B cell (primary cell): ENCODE measurements at regions not wholly inside any gene's neighbourhood (a gene's known extent, or its start where the extent isn't known, plus 50 kb on each side); places are given as distances from the start of the nearest gene placed in this dataset.

Experiments used
- ATAC-seq: fragments of 200-7000 bp; cut with Tn5 transposase; one replicate; pipeline ENCODE4 v1.10.0; 2021; ENCODE audit warnings: low read depth, mild to moderate bottlenecking, moderate number of reproducible peaks, moderate library complexity
- CTCF ChIA-PET: fragments of 350-600 bp; sonication (Branson Sonifier 250); formaldehyde crosslinking; loops from one replicate; lab custom pipeline; 2021; ENCODE audit warnings: antibody characterized with exemption, inconsistent platforms; lab: Charles Lee
- POLR2A ChIA-PET: fragments of 350-600 bp; sonication (Branson Sonifier 250); formaldehyde crosslinking; loops from one replicate; lab custom pipeline; 2021; ENCODE audit warnings: antibody characterized with exemption; lab: Charles Lee
- DNase-seq: peaks from one replicate; pipeline ENCODE4 v3.0.0; 2013
- H2AFZ ChIP-seq: 2 replicates; pipeline ENCODE4 v1.6.1; 2012; ENCODE audit warnings: mild to moderate bottlenecking, low read depth, low read length; ENCODE audit not compliant: insufficient read depth, poor library complexity, severe bottlenecking
- H3K27ac ChIP-seq, 2 donors: 1 replicate in 1 of 2; 2 replicates in 1 of 2; pipeline ENCODE4 v1.5.1; 2012 to 2013; ENCODE audit warnings: low read length in 2 of 2, mild to moderate bottlenecking in 2 of 2, moderate library complexity in 1 of 2
- H3K27me3 ChIP-seq, 4 experiments: fragments of 200-600 bp in 1 of 4; sonication (generic) in 1 of 4; replicated peaks in 1 of 4; 1 replicate in 2 of 4; 2 replicates in 2 of 4; pipeline versions ENCODE4 v1.6.1 to v1.7.0; 2013 to 2016; ENCODE audit warnings: low read length in 3 of 4, mild to moderate bottlenecking in 2 of 4, mixed read lengths in 1 of 4, moderate library complexity in 1 of 4; ENCODE audit not compliant: insufficient read depth in 4 of 4, control insufficient read depth in 3 of 4; ENCODE audit errors: control extremely low read depth in 1 of 4
- H3K36me3 ChIP-seq, 2 experiments: replicated peaks in 1 of 2; 1 replicate in 1 of 2; 2 replicates in 1 of 2; pipeline versions ENCODE4 v1.6.1 to v1.7.1; 2013; ENCODE audit warnings: low read length in 1 of 2; ENCODE audit not compliant: insufficient read depth in 2 of 2, control insufficient read depth in 1 of 2; ENCODE audit errors: control extremely low read depth in 1 of 2, extremely low read depth in 1 of 2
- H3K4me1 ChIP-seq, 2 donors: fragments of 200-600 bp in 1 of 2; sonication (generic) in 1 of 2; 1 replicate in 1 of 2; 2 replicates in 1 of 2; pipeline versions ENCODE4 v1.5.1 to v1.6.1; 2013 to 2017; ENCODE audit warnings: low read length in 2 of 2; ENCODE audit not compliant: control insufficient read depth in 2 of 2, insufficient read depth in 2 of 2
- H3K4me2 ChIP-seq: replicated peaks from 2 replicates; pipeline ENCODE3; 2012; ENCODE audit warnings: mild to moderate bottlenecking, low read depth, low read length; ENCODE audit not compliant: poor library complexity, severe bottlenecking
- H3K4me3 ChIP-seq, 5 experiments: fragments of 200-600 bp in 1 of 5; sonication (generic) in 1 of 5; 1 replicate in 3 of 5; 2 replicates in 2 of 5; pipeline versions ENCODE4 v1.5.1 to v1.7.0; 2011 to 2016; ENCODE audit warnings: low read length in 4 of 5, mild to moderate bottlenecking in 4 of 5, low read depth in 2 of 5, control low read depth in 1 of 5, moderate library complexity in 1 of 5; ENCODE audit not compliant: insufficient read depth in 1 of 5; ENCODE audit errors: control extremely low read depth in 1 of 5, extremely low read depth in 1 of 5
- H3K79me2 ChIP-seq: fragments of 200-600 bp; sonication (generic); one replicate; pipeline ENCODE4 v1.6.0; 2016; ENCODE audit warnings: low read length; ENCODE audit not compliant: control insufficient read depth, insufficient read depth
- H3K9ac ChIP-seq: fragments of 200-600 bp; sonication (generic); 2 replicates; pipeline ENCODE4 v1.6.1; 2017; ENCODE audit warnings: mild to moderate bottlenecking, low read length, moderate library complexity
- H3K9me3 ChIP-seq, 3 donors: one replicate each; pipeline versions ENCODE4 v1.6.1 to v1.7.1; 2013; ENCODE audit warnings: low read length in 2 of 3; ENCODE audit not compliant: control insufficient read depth in 2 of 3, insufficient read depth in 1 of 3; ENCODE audit errors: control extremely low read depth in 1 of 3
- H4K20me1 ChIP-seq: 2 replicates; pipeline ENCODE4 v1.6.0; 2012; ENCODE audit warnings: mild to moderate bottlenecking, low read length; ENCODE audit not compliant: insufficient read depth, control insufficient read depth, poor library complexity, severe bottlenecking
- H3K27ac Mint-ChIP-seq: one replicate; pipeline ENCODE4 v1.8.0; 2021; ENCODE audit warnings: mixed read lengths
- H3K27me3 Mint-ChIP-seq: one replicate; pipeline ENCODE4 v1.8.0; 2021; ENCODE audit warnings: mixed read lengths
- H3K4me1 Mint-ChIP-seq: one replicate; pipeline ENCODE4 v1.8.0; 2021; ENCODE audit warnings: mixed read lengths
- H3K4me3 Mint-ChIP-seq: one replicate; pipeline ENCODE4 v1.8.0; 2021; ENCODE audit warnings: mixed read lengths
- H3K9me3 Mint-ChIP-seq: one replicate; pipeline ENCODE4 v1.8.0; 2022; ENCODE audit warnings: mixed read lengths; ENCODE audit not compliant: insufficient read depth
- EZH2 ChIP-seq: IDR thresholded peaks from 2 replicates; pipeline ENCODE4 v1.6.1; 2012; ENCODE audit warnings: borderline replicate concordance, low read depth, mild to moderate bottlenecking, moderate library complexity, low read length; ENCODE audit not compliant: insufficient read depth, poor library complexity, severe bottlenecking
- WGBS: methylation state at CpG from one replicate; pipeline ENCODE4 v1.1.5; 2013; ENCODE audit warnings: missing lambda C conversion rate; ENCODE audit not compliant: insufficient coverage; 5-methylcytosine and 5-hydroxymethylcytosine counted together
- intact Hi-C: fragments of 100-400 bp; cut with micrococcal nuclease; formaldehyde crosslinking; loops from one replicate; pipeline ENCODE4 v1.10.0; 2022
- TF ChIP-seq, protein P1 (sequence below): fragments of 200-600 bp; IDR thresholded peaks from one replicate; pipeline ENCODE4 v1.8.0; 2022; ENCODE audit warnings: antibody characterized with exemption, mild to moderate bottlenecking

DNA sequence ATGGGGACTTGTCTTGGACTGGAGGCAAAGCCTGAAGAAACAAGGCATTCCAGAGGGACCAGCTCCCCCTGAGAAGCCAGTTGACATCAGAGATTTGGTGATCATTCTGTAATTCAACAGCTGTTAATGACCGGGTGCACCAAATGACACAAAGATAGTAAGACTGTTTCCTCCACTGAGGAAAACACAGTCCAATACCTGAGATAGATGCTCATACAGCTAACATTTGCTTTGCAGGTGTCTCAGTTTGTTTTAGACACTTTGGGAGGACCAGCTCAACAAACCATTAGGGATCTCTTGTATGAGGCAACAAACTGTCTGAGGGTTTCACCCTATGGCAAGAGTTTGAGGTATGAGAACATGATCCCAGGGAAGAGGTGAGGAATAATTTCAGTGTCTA lies 237.2 kb upstream of the PLET1 start:
- no peak overlapping the region for H3K4me3 ChIP-seq

DNA sequence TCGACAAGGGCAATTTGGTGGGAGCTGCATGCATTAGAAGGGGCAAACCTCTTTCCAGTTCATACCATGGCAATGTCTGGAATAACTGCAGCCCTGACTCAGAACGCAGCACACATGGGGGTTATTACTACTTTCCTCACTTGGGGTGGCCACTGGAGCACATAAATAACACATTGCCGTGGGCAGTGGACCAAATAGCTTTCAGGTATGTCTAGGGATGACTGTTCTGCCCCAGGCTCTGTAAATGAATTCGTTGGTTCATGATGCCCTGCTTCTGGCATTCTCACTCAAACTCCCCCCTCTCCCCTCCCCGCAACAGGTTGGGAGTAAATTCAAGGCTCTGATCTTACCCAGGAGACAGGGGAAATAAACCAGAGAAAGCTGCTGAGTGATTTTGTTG lies 238.0 kb upstream of the PLET1 start:
- Histone ChIP-seq H3K79me2 (no peaks in the 10 kb centered on the region), H4K20me1 (no peaks in the 10 kb centered on the region), H2AFZ (no peak overlapping the region), H3K4me2 (no peak overlapping the region), H3K9ac (no peak overlapping the region), H3K4me3 (no peak overlapping the region), H3K4me1 (no peaks in the 10 kb centered on the region), H3K27me3 (no peaks in the 10 kb centered on the region), H3K9me3 (no peaks in the 10 kb centered on the region), H3K27ac (no peak overlapping the region), H3K36me3 (no peaks in the 10 kb centered on the region)
- CTCF ChIA-PET: no interaction called here
- POLR2A ChIA-PET: no interaction called here
- DNase-seq (no peak), ATAC-seq (no peak)
- Mint-ChIP-seq H3K27me3 (peaks cover 15% of the 10 kb centered on the region), H3K4me1 (no peaks in the 10 kb centered on the region), H3K4me3 (no peak overlapping the region), H3K9me3 (no peaks in the 10 kb centered on the region), H3K27ac (no peak overlapping the region)
- intact Hi-C loops: no loop called here
- WGBS: 90% methylated on average over 3 of the region's 5 CpGs
- no peak for TF ChIP-seq EZH2
- TF ChIP-seq, protein P1, sequence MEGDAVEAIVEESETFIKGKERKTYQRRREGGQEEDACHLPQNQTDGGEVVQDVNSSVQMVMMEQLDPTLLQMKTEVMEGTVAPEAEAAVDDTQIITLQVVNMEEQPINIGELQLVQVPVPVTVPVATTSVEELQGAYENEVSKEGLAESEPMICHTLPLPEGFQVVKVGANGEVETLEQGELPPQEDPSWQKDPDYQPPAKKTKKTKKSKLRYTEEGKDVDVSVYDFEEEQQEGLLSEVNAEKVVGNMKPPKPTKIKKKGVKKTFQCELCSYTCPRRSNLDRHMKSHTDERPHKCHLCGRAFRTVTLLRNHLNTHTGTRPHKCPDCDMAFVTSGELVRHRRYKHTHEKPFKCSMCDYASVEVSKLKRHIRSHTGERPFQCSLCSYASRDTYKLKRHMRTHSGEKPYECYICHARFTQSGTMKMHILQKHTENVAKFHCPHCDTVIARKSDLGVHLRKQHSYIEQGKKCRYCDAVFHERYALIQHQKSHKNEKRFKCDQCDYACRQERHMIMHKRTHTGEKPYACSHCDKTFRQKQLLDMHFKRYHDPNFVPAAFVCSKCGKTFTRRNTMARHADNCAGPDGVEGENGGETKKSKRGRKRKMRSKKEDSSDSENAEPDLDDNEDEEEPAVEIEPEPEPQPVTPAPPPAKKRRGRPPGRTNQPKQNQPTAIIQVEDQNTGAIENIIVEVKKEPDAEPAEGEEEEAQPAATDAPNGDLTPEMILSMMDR: no peak

More for the DNA sequence above, 237.2 kb upstream of the PLET1 start:
- ATAC-seq (no peak), DNase-seq (no peak)
- no peak overlapping the region for H3K4me3 Mint-ChIP-seq
- no peaks in the 10 kb centered on the region for H3K79me2 ChIP-seq
- H3K27me3 ChIP-seq: no peaks in the 10 kb centered on the region
- ChIA-PET CTCF (no interaction called here), POLR2A (no interaction called here)
- no peaks in the 10 kb centered on the region for H4K20me1 ChIP-seq
- H3K9me3 ChIP-seq: no peaks in the 10 kb centered on the region
- no peak overlapping the region for H3K27ac Mint-ChIP-seq
- no peak overlapping the region for H2AFZ ChIP-seq
- H3K4me1 ChIP-seq: no peaks in the 10 kb centered on the region
- no peak overlapping the region for H3K4me2 ChIP-seq
- intact Hi-C loops: no loop called here
- H3K27ac ChIP-seq: no peak overlapping the region
- no peaks in the 10 kb centered on the region for H3K4me1 Mint-ChIP-seq
- peaks cover 7% of the 10 kb centered on the region for H3K27me3 Mint-ChIP-seq
- no peaks in the 10 kb centered on the region for H3K9me3 Mint-ChIP-seq
- no peak for TF ChIP-seq EZH2
- TF ChIP-seq, protein P1: no peak
- no peaks in the 10 kb centered on the region for H3K36me3 ChIP-seq
- WGBS: no CpG with 5 or more reads among the region's 1 CpG
- H3K9ac ChIP-seq: no peak overlapping the region
